Astrocyte (in vitro differentiated cells and primary cell): ENCODE measurements at regions not wholly inside any gene's neighbourhood (a gene's known extent, or its start where the extent isn't known, plus 50 kb on each side); places are given as distances from the start of the nearest gene placed in this dataset.
A peak's percentile ranks its signal among the peaks of the same experiment; 100 is the strongest.

ENCODE experiments used
- DNase-seq: peaks from one replicate; pipeline ENCODE4 v3.0.0-alpha.2; 2010; ENCODE audit warnings: low read depth
- FAIRE-seq: peaks from 2 replicates; lab custom pipeline; 2011; peaks lifted over from hg19 to GRCh38; lab: Jason Lieb, UNC
- H2AFZ ChIP-seq: 2 replicates; pipeline ENCODE4 v1.6.0; 2012; ENCODE audit warnings: low read depth, low read length, inconsistent platforms
- H3K27ac ChIP-seq: 2 replicates; pipeline ENCODE4 v1.5.1; 2011; ENCODE audit warnings: low read depth, low read length, inconsistent platforms
- H3K27me3 ChIP-seq: 2 replicates; pipeline ENCODE4 v1.6.0; 2011; ENCODE audit warnings: low read length, inconsistent platforms; ENCODE audit not compliant: insufficient read depth
- H3K36me3 ChIP-seq: 2 replicates; pipeline ENCODE4 v1.5.1; 2011; ENCODE audit warnings: low read length, inconsistent platforms; ENCODE audit not compliant: insufficient read depth
- H3K4me1 ChIP-seq: 2 replicates; pipeline ENCODE4 v1.5.1; 2011; ENCODE audit warnings: low read length, inconsistent platforms; ENCODE audit not compliant: insufficient read depth
- H3K4me2 ChIP-seq: 2 replicates; pipeline ENCODE4 v1.6.0; 2012; ENCODE audit warnings: low read length, inconsistent platforms
- H3K4me3 ChIP-seq: 2 replicates; pipeline ENCODE4 v1.5.1; 2011; ENCODE audit warnings: low read depth, mild to moderate bottlenecking, low read length, inconsistent platforms; ENCODE audit not compliant: insufficient read depth
- H3K79me2 ChIP-seq: 2 replicates; pipeline ENCODE4 v1.6.0; 2012; ENCODE audit warnings: mild to moderate bottlenecking, low read length, inconsistent platforms; ENCODE audit not compliant: insufficient read depth
- H3K9ac ChIP-seq: 2 replicates; pipeline ENCODE4 v1.6.0; 2012; ENCODE audit warnings: mild to moderate bottlenecking, low read length, inconsistent platforms
- H3K9me3 ChIP-seq: 2 replicates; pipeline ENCODE4 v1.5.1; 2012; ENCODE audit warnings: low read depth, mild to moderate bottlenecking, low read length, inconsistent platforms; ENCODE audit not compliant: insufficient read depth
- H4K20me1 ChIP-seq: 2 replicates; pipeline ENCODE4 v1.6.0; 2012; ENCODE audit warnings: low read length, inconsistent platforms; ENCODE audit not compliant: insufficient read depth
- H3K27ac Mint-ChIP-seq: one replicate; pipeline ENCODE4 v1.8.0; 2021; ENCODE audit warnings: mild to moderate bottlenecking, mixed read lengths; ENCODE audit not compliant: unreplicated experiment
- H3K27me3 Mint-ChIP-seq: one replicate; pipeline ENCODE4 v1.8.0; 2021; ENCODE audit warnings: low read depth, mixed read lengths; ENCODE audit not compliant: unreplicated experiment
- H3K36me3 Mint-ChIP-seq: one replicate; pipeline ENCODE4 v1.8.0; 2021; ENCODE audit warnings: low read depth, mixed read lengths; ENCODE audit not compliant: unreplicated experiment
- H3K4me1 Mint-ChIP-seq: one replicate; pipeline ENCODE4 v1.8.0; 2021; ENCODE audit warnings: low read depth, mixed read lengths; ENCODE audit not compliant: unreplicated experiment
- H3K4me3 Mint-ChIP-seq: one replicate; pipeline ENCODE4 v1.8.0; 2021; ENCODE audit warnings: mild to moderate bottlenecking, moderate library complexity, mixed read lengths; ENCODE audit not compliant: unreplicated experiment
- H3K9me3 Mint-ChIP-seq: one replicate; pipeline ENCODE4 v1.8.0; 2021; ENCODE audit warnings: mild to moderate bottlenecking, mixed read lengths; ENCODE audit not compliant: unreplicated experiment
- EZH2 ChIP-seq: IDR thresholded peaks from 2 replicates; pipeline ENCODE4 v1.6.1; 2012; ENCODE audit warnings: mild to moderate bottlenecking, low read length, inconsistent platforms; ENCODE audit not compliant: insufficient read depth
- TF ChIP-seq, protein P1 (sequence below): IDR thresholded peaks from 2 replicates; pipeline ENCODE4 v1.5.1; 2011; ENCODE audit warnings: low read depth, mild to moderate bottlenecking, inconsistent platforms, low read length, moderate library complexity; ENCODE audit not compliant: insufficient read depth

DNA sequence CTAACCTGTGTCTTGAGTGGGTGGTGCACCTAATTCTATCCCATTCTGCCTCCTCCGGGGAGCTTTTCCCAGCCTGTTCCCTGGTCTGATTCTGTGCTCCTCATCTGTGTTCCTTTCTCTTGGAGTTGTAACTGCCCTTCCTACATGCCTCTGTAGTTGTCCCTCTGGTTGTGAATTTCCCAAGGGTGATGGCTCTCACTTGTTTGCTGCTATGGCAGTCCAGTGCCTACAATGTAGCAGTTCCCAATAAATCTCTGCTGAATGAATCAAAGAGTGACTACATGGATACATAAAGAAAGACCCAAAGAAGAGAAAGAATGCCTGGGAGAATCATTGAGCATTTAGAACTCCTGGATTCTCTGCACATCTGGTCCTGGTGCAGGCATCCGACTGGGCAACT, 141.6 kb downstream of the HS3ST1 start:
- H3K9me3 ChIP-seq: peaks cover 4% of the 10 kb centered on the region
- Mint-ChIP-seq H3K36me3 (peaks cover 2% of the 10 kb centered on the region), H3K4me3 (no peak overlapping the region), H3K27ac (no peak overlapping the region), H3K4me1 (peaks cover 3% of the 10 kb centered on the region), H3K27me3 (peaks cover 2% of the 10 kb centered on the region), H3K9me3 (peaks cover 8% of the 10 kb centered on the region)
- H4K20me1 ChIP-seq: no peaks in the 10 kb centered on the region
- no peaks in the 10 kb centered on the region for H3K4me1 ChIP-seq
- H3K27ac ChIP-seq: no peak overlapping the region
- H3K79me2 ChIP-seq: no peaks in the 10 kb centered on the region
- no peaks in the 10 kb centered on the region for H3K27me3 ChIP-seq
- H3K4me2 ChIP-seq: no peak overlapping the region
- H3K9ac ChIP-seq: no peak overlapping the region
- TF ChIP-seq, protein P1, sequence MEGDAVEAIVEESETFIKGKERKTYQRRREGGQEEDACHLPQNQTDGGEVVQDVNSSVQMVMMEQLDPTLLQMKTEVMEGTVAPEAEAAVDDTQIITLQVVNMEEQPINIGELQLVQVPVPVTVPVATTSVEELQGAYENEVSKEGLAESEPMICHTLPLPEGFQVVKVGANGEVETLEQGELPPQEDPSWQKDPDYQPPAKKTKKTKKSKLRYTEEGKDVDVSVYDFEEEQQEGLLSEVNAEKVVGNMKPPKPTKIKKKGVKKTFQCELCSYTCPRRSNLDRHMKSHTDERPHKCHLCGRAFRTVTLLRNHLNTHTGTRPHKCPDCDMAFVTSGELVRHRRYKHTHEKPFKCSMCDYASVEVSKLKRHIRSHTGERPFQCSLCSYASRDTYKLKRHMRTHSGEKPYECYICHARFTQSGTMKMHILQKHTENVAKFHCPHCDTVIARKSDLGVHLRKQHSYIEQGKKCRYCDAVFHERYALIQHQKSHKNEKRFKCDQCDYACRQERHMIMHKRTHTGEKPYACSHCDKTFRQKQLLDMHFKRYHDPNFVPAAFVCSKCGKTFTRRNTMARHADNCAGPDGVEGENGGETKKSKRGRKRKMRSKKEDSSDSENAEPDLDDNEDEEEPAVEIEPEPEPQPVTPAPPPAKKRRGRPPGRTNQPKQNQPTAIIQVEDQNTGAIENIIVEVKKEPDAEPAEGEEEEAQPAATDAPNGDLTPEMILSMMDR: no peak
- no peak for TF ChIP-seq EZH2
- no peak overlapping the region for H3K4me3 ChIP-seq
- DNase-seq: no peak
- FAIRE-seq: no peak
- no peak overlapping the region for H2AFZ ChIP-seq
- H3K36me3 ChIP-seq: no peaks in the 10 kb centered on the region

DNA sequence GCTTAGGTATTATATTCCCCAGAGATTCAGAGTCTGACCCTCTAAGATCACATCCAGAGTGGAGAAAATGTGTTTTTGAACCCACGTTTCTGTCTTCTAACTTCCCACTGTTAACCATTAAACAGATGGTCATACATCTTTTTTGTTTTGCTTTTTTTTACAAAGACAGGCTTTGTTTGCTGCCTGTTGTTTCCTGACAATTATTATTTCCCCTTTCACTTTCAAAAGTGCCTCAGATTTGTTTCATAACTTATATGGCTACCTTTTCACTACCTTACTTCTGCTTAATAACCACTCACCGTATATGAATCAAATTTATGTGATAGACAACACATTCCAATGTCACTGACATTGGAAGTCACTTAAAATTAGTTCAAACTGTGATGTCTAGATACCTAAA, 142.2 kb downstream of the HS3ST1 start:
- Histone ChIP-seq H3K9ac (no peak overlapping the region), H3K9me3 (peaks cover 4% of the 10 kb centered on the region), H4K20me1 (no peaks in the 10 kb centered on the region), H3K79me2 (no peaks in the 10 kb centered on the region), H3K4me3 (no peak overlapping the region), H3K4me2 (no peak overlapping the region), H2AFZ (no peak overlapping the region), H3K36me3 (no peaks in the 10 kb centered on the region), H3K27me3 (no peaks in the 10 kb centered on the region), H3K27ac (no peak overlapping the region), H3K4me1 (no peaks in the 10 kb centered on the region)
- Mint-ChIP-seq H3K4me1 (peaks cover 5% of the 10 kb centered on the region), H3K9me3 (peaks cover 8% of the 10 kb centered on the region), H3K27me3 (peaks cover 2% of the 10 kb centered on the region), H3K4me3 (no peak overlapping the region), H3K27ac (no peak overlapping the region), H3K36me3 (peaks cover 2% of the 10 kb centered on the region)
- no peak for FAIRE-seq
- TF ChIP-seq EZH2: no peak
- TF ChIP-seq, protein P1: no peak
- no peak for DNase-seq

GRCh38 chr4:11281720-11282119, 147.0 kb downstream of the HS3ST1 start:
- peaks cover 5% of the 10 kb centered on the region for H3K4me1 Mint-ChIP-seq

More at GRCh38 chr4:11281720-11282119, 147.0 kb downstream of the HS3ST1 start:
- FAIRE-seq (no peak), DNase-seq (peak; percentile 34)
- H3K27ac ChIP-seq: no peak overlapping the region
- peaks cover 2% of the 10 kb centered on the region for H3K36me3 Mint-ChIP-seq
- TF ChIP-seq, protein P1: no peak
- no peak for TF ChIP-seq EZH2
- H3K27me3 Mint-ChIP-seq: peaks cover 14% of the 10 kb centered on the region
- H3K4me3 Mint-ChIP-seq: no peak overlapping the region
- H3K4me1 ChIP-seq: no peaks in the 10 kb centered on the region
- no peak overlapping the region for H3K4me2 ChIP-seq
- H3K9me3 Mint-ChIP-seq: peaks cover 8% of the 10 kb centered on the region
- H3K9me3 ChIP-seq: peaks cover 4% of the 10 kb centered on the region
- no peaks in the 10 kb centered on the region for H3K79me2 ChIP-seq
- H4K20me1 ChIP-seq: no peaks in the 10 kb centered on the region
- no peaks in the 10 kb centered on the region for H3K27me3 ChIP-seq
- H2AFZ ChIP-seq: no peak overlapping the region
- no peaks in the 10 kb centered on the region for H3K36me3 ChIP-seq
- no peak overlapping the region for H3K27ac Mint-ChIP-seq
- H3K4me3 ChIP-seq: no peak overlapping the region
- H3K9ac ChIP-seq: no peak overlapping the region
